AG04449 (cell line): ENCODE measurements at regions not wholly inside any gene's neighbourhood (a gene's known extent, or its start where the extent isn't known, plus 50 kb on each side); places are given as distances from the start of the nearest gene placed in this dataset.
"Not testable (repeated sequence)": the region's sequence is repeated elsewhere in the genome, so short reads cannot be mapped to it uniquely, and the experiment has no call there.

Source experiments
- CTCF ChIA-PET: fragments of 350-600 bp; formaldehyde crosslinking; extraction: SDS; loops from one replicate; lab custom pipeline; 2021; ENCODE audit warnings: antibody characterized with exemption; lab: Yijun Ruan, JAX
- POLR2A ChIA-PET: fragments of 400-600, 350-600 bp; formaldehyde crosslinking; extraction: SDS; loops from one replicate; lab custom pipeline; 2020; ENCODE audit warnings: antibody characterized with exemption, inconsistent platforms; lab: Yijun Ruan, JAX
- DNase-seq: peaks from one replicate; pipeline ENCODE4 v3.0.0-alpha.2; 2010; ENCODE audit warnings: low read depth, low spot score
- H3K4me3 ChIP-seq: 2 replicates; pipeline ENCODE4 v1.5.1; 2011; ENCODE audit warnings: low read depth, mild to moderate bottlenecking, control low read depth, low read length
- CTCF ChIP-seq: IDR thresholded peaks from one replicate; pipeline ENCODE4 v1.5.1; 2011; ENCODE audit warnings: mild to moderate bottlenecking, moderate library complexity, low read length, control low read depth, inconsistent platforms; ENCODE audit not compliant: insufficient read depth; ENCODE audit errors: missing control alignments

GRCh38 chr1:234795007-234795406 lies 185.0 kb upstream of the IRF2BP2 start:
- POLR2A ChIA-PET, DNase-seq, H3K4me3 ChIP-seq, CTCF ChIA-PET: not testable (repeated sequence)

- H3K4me3 ChIP-seq, POLR2A ChIA-PET, CTCF ChIA-PET, DNase-seq: not testable (repeated sequence)
Measured at GRCh38 chr1:234794452-234794851, 184.5 kb upstream of the IRF2BP2 start.

GRCh38 chr1:234793924-234794323 lies 183.9 kb upstream of the IRF2BP2 start:
- H3K4me3 ChIP-seq, CTCF ChIA-PET, DNase-seq, POLR2A ChIA-PET: not testable (repeated sequence)

GRCh38 chr1:234792221-234792864 lies 182.4 kb upstream of the IRF2BP2 start:
- H3K4me3 ChIP-seq, DNase-seq, POLR2A ChIA-PET, CTCF ChIA-PET: not testable (repeated sequence)

GRCh38 chr1:234791615-234792014 lies 181.6 kb upstream of the IRF2BP2 start:
- H3K4me3 ChIP-seq, POLR2A ChIA-PET, DNase-seq, CTCF ChIA-PET: not testable (repeated sequence)

GRCh38 chr1:234790333-234790732 lies 180.4 kb upstream of the IRF2BP2 start:
- H3K4me3 ChIP-seq, CTCF ChIA-PET, DNase-seq, POLR2A ChIA-PET: not testable (repeated sequence)

GRCh38 chr1:234787011-234787584 lies 177.1 kb upstream of the IRF2BP2 start:
- CTCF ChIA-PET, DNase-seq, H3K4me3 ChIP-seq, POLR2A ChIA-PET: not testable (repeated sequence)

- POLR2A ChIA-PET, DNase-seq, CTCF ChIA-PET, H3K4me3 ChIP-seq: not testable (repeated sequence)
Measured at GRCh38 chr1:234785922-234786321, 175.9 kb upstream of the IRF2BP2 start.

GRCh38 chr1:234785471-234785919 lies 175.5 kb upstream of the IRF2BP2 start:
- CTCF ChIA-PET, H3K4me3 ChIP-seq, DNase-seq: not testable (repeated sequence)
- POLR2A ChIA-PET, result interaction anchor here (1.2 kb wide), 1 partner anchor 13 kb away, joined by 3 read pairs; no protein-coding TSS in a partner anchor

- DNase-seq, H3K4me3 ChIP-seq, CTCF ChIA-PET, POLR2A ChIA-PET: not testable (repeated sequence)
Measured at GRCh38 chr1:234784108-234784507, 174.1 kb upstream of the IRF2BP2 start.

- POLR2A ChIA-PET, result no interaction called here
- DNase-seq, result no peak
- CTCF ChIA-PET, result no interaction called here
- no peak for TF ChIP-seq CTCF
- H3K4me3 ChIP-seq, result no peak overlapping the region
Measured at GRCh38 chr1:234782791-234783190, 172.8 kb upstream of the IRF2BP2 start.
